SK-N-SH (cell line): ENCODE measurements at regions not wholly inside any gene's neighbourhood (a gene's known extent, or its start where the extent isn't known, plus 50 kb on each side); places are given as distances from the start of the nearest gene placed in this dataset.

Source experiments
- CTCF ChIA-PET: fragments of 300-600, 350-600 bp; formaldehyde crosslinking; extraction: SDS; loops from one replicate; lab custom pipeline; 2021; lab: Yijun Ruan, JAX
- POLR2A ChIA-PET: fragments of 350-600 bp; sonication (Branson Sonifier 250); formaldehyde crosslinking; extraction: SDS; loops from one replicate; lab custom pipeline; 2020; ENCODE audit warnings: antibody characterized with exemption, inconsistent platforms; lab: Yijun Ruan, JAX
- DNase-seq: peaks from one replicate; pipeline ENCODE4 v3.0.0; 2012
- H2AFZ ChIP-seq: fragments of 200-600 bp; sonication (generic); 2 replicates; pipeline ENCODE4 v1.8.1; 2016; ENCODE audit warnings: antibody characterized with exemption, mild to moderate bottlenecking, low read depth
- H3F3A ChIP-seq: fragments of 200-600 bp; sonication (generic); replicated peaks from 2 replicates; pipeline ENCODE3; 2016; ENCODE audit warnings: antibody characterized with exemption, mild to moderate bottlenecking; ENCODE audit not compliant: insufficient read depth
- H3K27ac ChIP-seq, 2 experiments: fragments of 200-500 bp in 1 of 2; fragments of 200-600 bp in 1 of 2; sonication (Bioruptor generic) in 1 of 2; sonication (generic), shearing (Covaris generic) in 1 of 2; 2 replicates each; pipeline versions ENCODE4 v1.5.1 to v1.6.1; 2014 to 2016; ENCODE audit warnings: low read depth in 2 of 2, inconsistent platforms in 1 of 2, low read length in 1 of 2, mild to moderate bottlenecking in 1 of 2, mixed read lengths in 1 of 2
- H3K27me3 ChIP-seq: fragments of 200-600 bp; sonication (generic), shearing (Covaris generic); 2 replicates; pipeline ENCODE4 v1.6.1; 2016; ENCODE audit warnings: mixed run types; ENCODE audit not compliant: insufficient read depth
- H3K36me3 ChIP-seq, 2 experiments: fragments of 200-500 bp in 1 of 2; fragments of 200-600 bp in 1 of 2; sonication (Bioruptor generic) in 1 of 2; sonication (generic) in 1 of 2; replicated peaks in 1 of 2; 2 replicates each; pipeline versions ENCODE3 to v1.5.1; 2014 to 2016; ENCODE audit warnings: low read length in 1 of 2, mild to moderate bottlenecking in 1 of 2; ENCODE audit not compliant: insufficient read depth in 2 of 2, control insufficient read depth in 1 of 2
- H3K4me1 ChIP-seq, 2 experiments: fragments of 200-500 bp in 1 of 2; fragments of 200-600 bp in 1 of 2; sonication (Bioruptor generic) in 1 of 2; sonication (generic), shearing (Covaris generic) in 1 of 2; 2 replicates each; pipeline versions ENCODE4 v1.5.1 to v1.6.1; 2014 to 2016; ENCODE audit warnings: low read depth in 1 of 2, low read length in 1 of 2, mixed run types in 1 of 2; ENCODE audit not compliant: insufficient read depth in 2 of 2, control insufficient read depth in 1 of 2
- H3K4me2 ChIP-seq: fragments of 200-600 bp; sonication (generic), shearing (Covaris generic); 2 replicates; pipeline ENCODE4 v1.6.1; 2017; ENCODE audit warnings: mixed run types
- H3K4me3 ChIP-seq, 2 experiments: fragments of 200-500 bp in 1 of 2; fragments of 200-600 bp in 1 of 2; sonication (Bioruptor generic) in 1 of 2; sonication (generic), shearing (Covaris generic) in 1 of 2; 2 replicates each; pipeline versions ENCODE4 v1.5.1 to v1.8.1; 2014 to 2016; ENCODE audit warnings: low read depth in 2 of 2, inconsistent platforms in 1 of 2, low read length in 1 of 2, mild to moderate bottlenecking in 1 of 2, mixed read lengths in 1 of 2, moderate library complexity in 1 of 2
- H3K79me2 ChIP-seq: fragments of 200-600 bp; sonication (generic); 2 replicates; pipeline ENCODE4 v1.8.1; 2017; ENCODE audit warnings: mild to moderate bottlenecking; ENCODE audit not compliant: insufficient read depth
- H3K9ac ChIP-seq: fragments of 200-600 bp; sonication (generic); 2 replicates; pipeline ENCODE4 v1.6.1; 2017; ENCODE audit warnings: mixed run types
- H3K9me2 ChIP-seq: fragments of 200-600 bp; sonication (generic); 2 replicates; pipeline ENCODE4 v1.6.1; 2017; ENCODE audit warnings: mixed run types
- H3K9me3 ChIP-seq: fragments of 200-600 bp; sonication (generic); 2 replicates; pipeline ENCODE4 v1.6.1; 2017; ENCODE audit warnings: mixed run types, mild to moderate bottlenecking, moderate library complexity
- H4K20me1 ChIP-seq: fragments of 200-600 bp; sonication (generic); 2 replicates; pipeline ENCODE4 v1.6.1; 2017; ENCODE audit warnings: mild to moderate bottlenecking, mixed run types; ENCODE audit not compliant: insufficient read depth
- ELF1 ChIP-seq: IDR thresholded peaks from 2 replicates; pipeline ENCODE4 v1.4.0; 2012
- FOSL2 ChIP-seq: IDR thresholded peaks from 2 replicates; pipeline ENCODE4 v1.4.0; 2012; ENCODE audit warnings: low read depth, mild to moderate bottlenecking, moderate library complexity, borderline replicate concordance
- FOXJ3 ChIP-seq: sonication (generic); formaldehyde crosslinking; IDR thresholded peaks from 2 replicates; pipeline ENCODE4 v1.5.1; 2020; ENCODE audit warnings: mild to moderate bottlenecking, missing genetic modification reagents
- FOXM1 ChIP-seq: IDR thresholded peaks from 2 replicates; pipeline ENCODE4 v1.4.0; 2012; ENCODE audit warnings: low read depth, mild to moderate bottlenecking
- GATA2 ChIP-seq: sonication (generic); formaldehyde crosslinking; IDR thresholded peaks from 2 replicates; pipeline ENCODE4 v1.5.0; 2020; ENCODE audit warnings: mild to moderate bottlenecking, missing genetic modification reagents
- MEF2A ChIP-seq: IDR thresholded peaks from 2 replicates; pipeline ENCODE4 v1.4.0; 2012; ENCODE audit warnings: low read depth, borderline replicate concordance
- MXI1 ChIP-seq: IDR thresholded peaks from 2 replicates; pipeline ENCODE4 v1.6.1; 2012; ENCODE audit warnings: mild to moderate bottlenecking, low read depth, low read length, improper control_type of control experiment
- NFIC ChIP-seq: IDR thresholded peaks from 2 replicates; pipeline ENCODE4 v1.4.0; 2012; ENCODE audit warnings: borderline replicate concordance
- RXRA ChIP-seq: IDR thresholded peaks from 2 replicates; pipeline ENCODE4 v1.4.0; 2012; ENCODE audit warnings: low read depth, mild to moderate bottlenecking, borderline replicate concordance
- SMC3 ChIP-seq: IDR thresholded peaks from 2 replicates; pipeline ENCODE4 v1.6.1; 2012; ENCODE audit warnings: low read depth, low read length, improper control_type of control experiment
- TAF1 ChIP-seq: IDR thresholded peaks from 2 replicates; pipeline ENCODE4 v1.6.1; 2012; ENCODE audit warnings: low read depth, mild to moderate bottlenecking, low read length, moderate library complexity, borderline replicate concordance
- TCF12 ChIP-seq: IDR thresholded peaks from 2 replicates; pipeline ENCODE4 v1.4.0; 2012
- TEAD4 ChIP-seq: IDR thresholded peaks from 2 replicates; pipeline ENCODE4 v1.4.0; 2012; ENCODE audit warnings: mild to moderate bottlenecking, borderline replicate concordance; ENCODE audit not compliant: insufficient read depth
- whole genome bisulfite sequencing: methylation state at CpG from one replicate; pipeline ENCODE4 v1.1.6; 2017; ENCODE audit warnings: low lambda C conversion rate; 5-methylcytosine and 5-hydroxymethylcytosine counted together
- TF ChIP-seq, protein P1 (sequence below): fragments of 150-350 bp; IDR thresholded peaks from 2 replicates; pipeline ENCODE4 v1.6.1; 2016; ENCODE audit warnings: mild to moderate bottlenecking, low read depth, low read length
- TF ChIP-seq, protein P2 (sequence below): fragments of 200-600 bp; sonication (generic); IDR thresholded peaks from 2 replicates; pipeline ENCODE4 v1.6.1; 2017; ENCODE audit warnings: antibody characterized with exemption, mild to moderate bottlenecking, moderate library complexity
- TF ChIP-seq, protein P3 (sequence below): IDR thresholded peaks from 2 replicates; pipeline ENCODE4; 2012
- TF ChIP-seq, protein P4 (sequence below): IDR thresholded peaks from 2 replicates; pipeline ENCODE4 v1.6.1; 2012; ENCODE audit warnings: mild to moderate bottlenecking, low read depth, low read length, moderate library complexity
- TF ChIP-seq, protein P5 (sequence below): IDR thresholded peaks from 2 replicates; pipeline ENCODE4 v1.4.0; 2012; ENCODE audit warnings: low read depth

DNA sequence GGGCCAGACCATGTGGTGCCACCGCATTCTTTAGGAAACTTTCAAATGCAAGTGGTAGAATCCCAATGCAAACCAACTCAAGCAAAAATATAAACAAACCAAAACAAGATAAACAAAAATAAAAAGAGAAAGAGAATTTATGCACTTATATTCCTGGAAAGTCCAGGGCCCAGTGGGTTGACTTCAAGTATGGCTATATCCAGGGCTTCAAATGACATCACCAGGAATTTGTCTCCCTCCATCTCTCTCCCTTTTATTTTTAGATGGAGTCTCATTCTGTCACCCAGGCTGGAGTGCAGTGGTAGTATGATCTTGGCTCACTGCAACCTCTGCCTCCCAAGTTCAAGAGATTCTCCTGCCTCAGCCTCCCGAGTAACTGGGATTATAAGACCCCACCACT, 56.1 kb upstream of the PNRC1 start:
- WGBS: 95% methylated on average over 2 of the region's 2 CpGs
- no peak for DNase-seq
- Histone ChIP-seq H3K27ac (no peak overlapping the region), H3K27me3 (no peaks in the 10 kb centered on the region), H3K9me3 (no peaks in the 10 kb centered on the region), H3K4me1 (no peaks in the 10 kb centered on the region), H3K4me3 (no peak overlapping the region), H4K20me1 (no peaks in the 10 kb centered on the region), H3K9me2 (no peaks in the 10 kb centered on the region)
- POLR2A ChIA-PET: no interaction called here
- TF ChIP-seq FOXJ3 (no peak), GATA2 (CRISPR knock-in tag) (no peak), NFIC (no peak), MXI1 (no peak), TCF12 (no peak), SMC3 (no peak), ELF1 (no peak), TAF1 (no peak), MEF2A (no peak)
- TF ChIP-seq, protein P1, sequence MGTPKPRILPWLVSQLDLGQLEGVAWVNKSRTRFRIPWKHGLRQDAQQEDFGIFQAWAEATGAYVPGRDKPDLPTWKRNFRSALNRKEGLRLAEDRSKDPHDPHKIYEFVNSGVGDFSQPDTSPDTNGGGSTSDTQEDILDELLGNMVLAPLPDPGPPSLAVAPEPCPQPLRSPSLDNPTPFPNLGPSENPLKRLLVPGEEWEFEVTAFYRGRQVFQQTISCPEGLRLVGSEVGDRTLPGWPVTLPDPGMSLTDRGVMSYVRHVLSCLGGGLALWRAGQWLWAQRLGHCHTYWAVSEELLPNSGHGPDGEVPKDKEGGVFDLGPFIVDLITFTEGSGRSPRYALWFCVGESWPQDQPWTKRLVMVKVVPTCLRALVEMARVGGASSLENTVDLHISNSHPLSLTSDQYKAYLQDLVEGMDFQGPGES: no peak
- TF ChIP-seq, protein P2, sequence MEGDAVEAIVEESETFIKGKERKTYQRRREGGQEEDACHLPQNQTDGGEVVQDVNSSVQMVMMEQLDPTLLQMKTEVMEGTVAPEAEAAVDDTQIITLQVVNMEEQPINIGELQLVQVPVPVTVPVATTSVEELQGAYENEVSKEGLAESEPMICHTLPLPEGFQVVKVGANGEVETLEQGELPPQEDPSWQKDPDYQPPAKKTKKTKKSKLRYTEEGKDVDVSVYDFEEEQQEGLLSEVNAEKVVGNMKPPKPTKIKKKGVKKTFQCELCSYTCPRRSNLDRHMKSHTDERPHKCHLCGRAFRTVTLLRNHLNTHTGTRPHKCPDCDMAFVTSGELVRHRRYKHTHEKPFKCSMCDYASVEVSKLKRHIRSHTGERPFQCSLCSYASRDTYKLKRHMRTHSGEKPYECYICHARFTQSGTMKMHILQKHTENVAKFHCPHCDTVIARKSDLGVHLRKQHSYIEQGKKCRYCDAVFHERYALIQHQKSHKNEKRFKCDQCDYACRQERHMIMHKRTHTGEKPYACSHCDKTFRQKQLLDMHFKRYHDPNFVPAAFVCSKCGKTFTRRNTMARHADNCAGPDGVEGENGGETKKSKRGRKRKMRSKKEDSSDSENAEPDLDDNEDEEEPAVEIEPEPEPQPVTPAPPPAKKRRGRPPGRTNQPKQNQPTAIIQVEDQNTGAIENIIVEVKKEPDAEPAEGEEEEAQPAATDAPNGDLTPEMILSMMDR: no peak
- TF ChIP-seq, all 33 proteins: peak for 0
- no peak overlapping the region for H3K4me2 ChIP-seq
- H3K36me3 ChIP-seq: no peaks in the 10 kb centered on the region
- H3K9ac ChIP-seq: no peak overlapping the region
- H3K79me2 ChIP-seq: no peaks in the 10 kb centered on the region
- no peak overlapping the region for H2AFZ ChIP-seq
- CTCF ChIA-PET: no interaction called here
- peaks cover 2% of the 10 kb centered on the region for H3F3A ChIP-seq

DNA sequence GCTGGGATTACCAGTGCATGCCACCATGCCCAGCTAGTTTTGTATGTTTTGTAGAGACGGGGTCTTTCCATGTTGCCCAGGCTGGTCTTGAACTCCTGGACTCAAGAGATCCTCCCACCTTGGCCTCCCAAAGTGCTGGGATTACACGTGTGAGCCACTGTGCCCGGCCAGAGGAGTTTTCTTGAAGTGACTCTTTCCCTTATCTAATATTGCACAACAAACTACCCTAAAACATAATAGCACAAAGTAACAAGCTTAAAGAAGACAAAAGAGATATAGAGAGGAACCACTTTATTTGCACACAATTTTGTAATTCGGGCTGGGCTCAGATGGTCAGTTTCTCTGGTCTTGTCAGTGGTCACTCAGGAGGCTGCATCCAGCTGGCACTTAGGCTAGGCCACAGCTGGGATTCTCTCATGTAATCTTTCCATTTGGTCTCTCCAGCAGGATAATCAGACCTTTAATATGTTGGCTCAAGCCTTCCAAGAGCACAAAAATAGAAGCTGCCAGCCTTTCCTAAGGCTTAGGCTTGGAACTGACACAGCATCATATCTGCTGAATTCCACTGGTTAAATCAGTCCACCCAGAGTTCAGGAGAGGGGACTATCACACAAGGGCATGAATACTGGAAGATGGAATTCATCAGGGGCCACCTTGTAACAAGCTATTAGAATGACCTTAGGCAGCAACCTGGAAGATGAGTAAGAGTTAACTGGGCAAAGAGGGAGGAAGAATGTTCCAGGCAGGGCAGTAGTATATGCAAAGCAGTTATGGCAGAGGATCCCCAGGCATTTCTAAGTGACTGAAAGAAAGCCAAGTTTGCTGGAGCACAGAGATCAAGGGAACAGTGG, 56.7 kb upstream of the PNRC1 start:
- H3K9me3 ChIP-seq: no peaks in the 10 kb centered on the region
- ChIA-PET CTCF (no interaction called here), POLR2A (no interaction called here)
- 91% methylated on average over 4 of the region's 4 CpGs for WGBS
- DNase-seq: no peak
- no peaks in the 10 kb centered on the region for H4K20me1 ChIP-seq
- H3K9me2 ChIP-seq: no peaks in the 10 kb centered on the region
- H3K79me2 ChIP-seq: no peaks in the 10 kb centered on the region
- no peaks in the 10 kb centered on the region for H3K4me1 ChIP-seq
- 0 out of 4 replicates have a peak overlapping the region, but pooled peaks of 1 of the 2 experiments have one; percentile 7 for H3K27ac ChIP-seq
- H3K4me2 ChIP-seq: no peak overlapping the region
- peaks cover 2% of the 10 kb centered on the region for H3F3A ChIP-seq
- no peak overlapping the region for H3K4me3 ChIP-seq
- no peaks in the 10 kb centered on the region for H3K36me3 ChIP-seq
- H3K9ac ChIP-seq: no peak overlapping the region
- H2AFZ ChIP-seq: no peak overlapping the region
- H3K27me3 ChIP-seq: no peaks in the 10 kb centered on the region
- TF ChIP-seq NFIC (peak; percentile 15; the same call in 1 of the 2 replicates), TEAD4 (no peak; the same call in 1 of the 2 replicates), GATA2 (CRISPR knock-in tag) (no peak), ELF1 (no peak), MEF2A (no peak), SMC3 (no peak), RXRA (no peak), FOXM1 (no peak), TCF12 (peak; percentile 80; the same call in 1 of the 2 replicates), TAF1 (no peak), FOSL2 (peak; percentile 24; the same call in 1 of the 2 replicates)
- TF ChIP-seq, protein P3, sequence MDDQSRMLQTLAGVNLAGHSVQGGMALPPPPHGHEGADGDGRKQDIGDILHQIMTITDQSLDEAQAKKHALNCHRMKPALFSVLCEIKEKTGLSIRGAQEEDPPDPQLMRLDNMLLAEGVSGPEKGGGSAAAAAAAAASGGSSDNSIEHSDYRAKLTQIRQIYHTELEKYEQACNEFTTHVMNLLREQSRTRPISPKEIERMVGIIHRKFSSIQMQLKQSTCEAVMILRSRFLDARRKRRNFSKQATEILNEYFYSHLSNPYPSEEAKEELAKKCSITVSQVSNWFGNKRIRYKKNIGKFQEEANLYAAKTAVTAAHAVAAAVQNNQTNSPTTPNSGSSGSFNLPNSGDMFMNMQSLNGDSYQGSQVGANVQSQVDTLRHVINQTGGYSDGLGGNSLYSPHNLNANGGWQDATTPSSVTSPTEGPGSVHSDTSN: peak; percentile 45; the same call in 1 of the 2 replicates
- TF ChIP-seq, protein P4, sequence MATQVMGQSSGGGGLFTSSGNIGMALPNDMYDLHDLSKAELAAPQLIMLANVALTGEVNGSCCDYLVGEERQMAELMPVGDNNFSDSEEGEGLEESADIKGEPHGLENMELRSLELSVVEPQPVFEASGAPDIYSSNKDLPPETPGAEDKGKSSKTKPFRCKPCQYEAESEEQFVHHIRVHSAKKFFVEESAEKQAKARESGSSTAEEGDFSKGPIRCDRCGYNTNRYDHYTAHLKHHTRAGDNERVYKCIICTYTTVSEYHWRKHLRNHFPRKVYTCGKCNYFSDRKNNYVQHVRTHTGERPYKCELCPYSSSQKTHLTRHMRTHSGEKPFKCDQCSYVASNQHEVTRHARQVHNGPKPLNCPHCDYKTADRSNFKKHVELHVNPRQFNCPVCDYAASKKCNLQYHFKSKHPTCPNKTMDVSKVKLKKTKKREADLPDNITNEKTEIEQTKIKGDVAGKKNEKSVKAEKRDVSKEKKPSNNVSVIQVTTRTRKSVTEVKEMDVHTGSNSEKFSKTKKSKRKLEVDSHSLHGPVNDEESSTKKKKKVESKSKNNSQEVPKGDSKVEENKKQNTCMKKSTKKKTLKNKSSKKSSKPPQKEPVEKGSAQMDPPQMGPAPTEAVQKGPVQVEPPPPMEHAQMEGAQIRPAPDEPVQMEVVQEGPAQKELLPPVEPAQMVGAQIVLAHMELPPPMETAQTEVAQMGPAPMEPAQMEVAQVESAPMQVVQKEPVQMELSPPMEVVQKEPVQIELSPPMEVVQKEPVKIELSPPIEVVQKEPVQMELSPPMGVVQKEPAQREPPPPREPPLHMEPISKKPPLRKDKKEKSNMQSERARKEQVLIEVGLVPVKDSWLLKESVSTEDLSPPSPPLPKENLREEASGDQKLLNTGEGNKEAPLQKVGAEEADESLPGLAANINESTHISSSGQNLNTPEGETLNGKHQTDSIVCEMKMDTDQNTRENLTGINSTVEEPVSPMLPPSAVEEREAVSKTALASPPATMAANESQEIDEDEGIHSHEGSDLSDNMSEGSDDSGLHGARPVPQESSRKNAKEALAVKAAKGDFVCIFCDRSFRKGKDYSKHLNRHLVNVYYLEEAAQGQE: no peak
- TF ChIP-seq, protein P5, sequence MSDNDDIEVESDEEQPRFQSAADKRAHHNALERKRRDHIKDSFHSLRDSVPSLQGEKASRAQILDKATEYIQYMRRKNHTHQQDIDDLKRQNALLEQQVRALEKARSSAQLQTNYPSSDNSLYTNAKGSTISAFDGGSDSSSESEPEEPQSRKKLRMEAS: no peak
